Coronary artery (tissue), 2 donors: ENCODE measurements at regions not wholly inside any gene's neighbourhood (a gene's known extent, or its start where the extent isn't known, plus 50 kb on each side); places are given as distances from the start of the nearest gene placed in this dataset.
"Not testable (repeated sequence)": the region's sequence is repeated elsewhere in the genome, so short reads cannot be mapped to it uniquely, and the experiment has no call there.

ENCODE experiments used
- DNase-seq: peaks from one replicate; pipeline ENCODE4 v3.0.0-alpha.2; 2017; ENCODE audit warnings: low spot score
- H3K27ac ChIP-seq, 2 donors: fragments of 200-600 bp; sonication (generic); one replicate each; pipeline ENCODE4 v1.5.1; 2016 to 2019
- H3K4me3 ChIP-seq: fragments of 200-600 bp; sonication (generic); 2 replicates; pipeline ENCODE4 v1.5.1; 2016; ENCODE audit warnings: mild to moderate bottlenecking, moderate library complexity
- TF ChIP-seq, protein P1 (sequence below): fragments of 200-600 bp; sonication (generic); IDR thresholded peaks from one replicate; pipeline ENCODE4 v1.5.1; 2019; ENCODE audit warnings: antibody characterized with exemption

DNA sequence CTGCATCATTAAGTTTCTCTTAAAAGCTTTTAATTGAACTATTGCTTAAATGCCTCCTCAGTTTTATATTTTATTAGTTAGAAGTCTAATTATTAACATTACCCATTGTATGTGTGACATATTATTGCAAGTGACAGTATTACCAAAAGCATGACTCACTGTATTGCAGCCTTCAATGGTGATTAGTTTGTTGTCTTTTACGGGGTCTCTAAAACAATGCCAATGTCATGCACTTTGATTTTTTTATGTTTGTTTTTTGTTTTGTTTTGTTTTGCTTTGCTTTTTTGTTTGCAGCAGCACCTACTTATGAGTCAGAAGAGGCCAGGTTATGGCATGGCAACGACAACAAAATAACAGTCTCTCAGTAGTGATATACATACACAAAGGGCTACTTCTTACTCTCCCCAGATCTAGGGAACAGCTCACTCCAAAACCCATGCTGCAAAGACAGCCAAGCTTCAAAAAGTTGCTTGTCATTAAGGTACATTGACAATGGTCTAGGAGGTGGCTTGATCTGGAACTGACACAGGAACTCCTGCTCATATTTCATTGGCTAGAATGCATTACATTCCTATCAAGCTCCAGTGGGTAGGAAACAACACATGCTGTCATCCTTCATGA is 293.7 kb upstream of the POM121L12 start:
- Histone ChIP-seq H3K4me3 (no peak overlapping the region), H3K27ac (no peak overlapping the region)
- DNase-seq: no peak
- TF ChIP-seq, protein P1, sequence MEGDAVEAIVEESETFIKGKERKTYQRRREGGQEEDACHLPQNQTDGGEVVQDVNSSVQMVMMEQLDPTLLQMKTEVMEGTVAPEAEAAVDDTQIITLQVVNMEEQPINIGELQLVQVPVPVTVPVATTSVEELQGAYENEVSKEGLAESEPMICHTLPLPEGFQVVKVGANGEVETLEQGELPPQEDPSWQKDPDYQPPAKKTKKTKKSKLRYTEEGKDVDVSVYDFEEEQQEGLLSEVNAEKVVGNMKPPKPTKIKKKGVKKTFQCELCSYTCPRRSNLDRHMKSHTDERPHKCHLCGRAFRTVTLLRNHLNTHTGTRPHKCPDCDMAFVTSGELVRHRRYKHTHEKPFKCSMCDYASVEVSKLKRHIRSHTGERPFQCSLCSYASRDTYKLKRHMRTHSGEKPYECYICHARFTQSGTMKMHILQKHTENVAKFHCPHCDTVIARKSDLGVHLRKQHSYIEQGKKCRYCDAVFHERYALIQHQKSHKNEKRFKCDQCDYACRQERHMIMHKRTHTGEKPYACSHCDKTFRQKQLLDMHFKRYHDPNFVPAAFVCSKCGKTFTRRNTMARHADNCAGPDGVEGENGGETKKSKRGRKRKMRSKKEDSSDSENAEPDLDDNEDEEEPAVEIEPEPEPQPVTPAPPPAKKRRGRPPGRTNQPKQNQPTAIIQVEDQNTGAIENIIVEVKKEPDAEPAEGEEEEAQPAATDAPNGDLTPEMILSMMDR: no peak

DNA sequence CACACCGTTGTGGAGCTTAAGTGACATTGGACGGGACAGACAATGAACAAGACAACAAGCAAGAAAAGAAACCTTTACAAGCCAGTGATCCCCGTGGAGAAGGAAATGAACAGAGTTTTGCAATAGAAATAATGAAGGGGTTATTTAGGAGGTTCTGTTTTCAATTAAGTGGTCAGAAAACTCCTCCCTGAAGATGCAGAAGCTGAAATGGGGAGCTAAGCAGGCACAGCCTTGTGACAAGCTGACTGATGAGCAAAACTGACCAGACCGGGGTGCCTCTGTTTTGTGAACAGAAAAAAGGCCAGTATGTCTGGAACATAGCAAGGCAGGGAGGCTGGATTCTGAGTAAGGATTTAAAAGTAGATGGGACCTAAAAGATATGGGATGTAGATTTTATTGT is 299.8 kb upstream of the POM121L12 start:
- Histone ChIP-seq H3K4me3 (no peak overlapping the region), H3K27ac (no peak overlapping the region)
- TF ChIP-seq, protein P1: no peak
- no peak for DNase-seq

DNA sequence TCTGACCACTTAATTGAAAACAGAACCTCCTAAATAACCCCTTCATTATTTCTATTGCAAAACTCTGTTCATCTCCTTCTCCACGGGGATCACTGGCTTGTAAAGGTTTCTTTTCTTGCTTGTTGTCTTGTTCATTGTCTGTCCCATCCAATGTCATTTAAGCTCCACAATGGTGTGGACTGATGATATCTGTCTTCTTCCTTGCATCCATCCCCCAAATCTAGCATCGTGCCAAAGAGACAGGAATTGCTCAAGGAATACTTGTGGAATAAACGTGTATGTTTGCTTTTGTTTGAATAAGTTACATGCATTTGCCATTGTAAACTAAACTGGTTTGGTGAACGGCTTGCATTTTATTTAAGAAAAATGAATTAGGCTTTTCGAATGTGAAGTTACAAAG is 306.8 kb upstream of the POM121L12 start:
- not testable (repeated sequence) for H3K4me3 ChIP-seq, H3K27ac ChIP-seq, DNase-seq

DNA sequence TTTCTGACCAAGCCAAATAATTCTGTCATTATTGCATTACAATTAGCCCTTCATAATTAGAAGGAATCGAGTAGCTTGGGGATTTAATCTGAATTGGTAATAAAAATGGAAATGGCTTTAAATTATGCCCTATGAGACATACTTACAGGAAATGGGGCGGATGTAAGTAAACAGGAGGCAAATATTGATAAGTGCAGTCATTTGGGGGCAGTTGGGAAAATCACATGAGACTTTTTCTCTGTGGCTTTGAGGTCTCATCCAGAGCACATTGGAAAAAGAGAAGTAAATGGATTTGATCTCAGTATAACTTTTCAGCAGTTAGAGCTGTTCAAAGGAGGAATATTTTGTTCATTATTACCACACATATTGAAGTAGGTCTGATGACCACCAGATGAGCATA is 307.8 kb upstream of the POM121L12 start:
- TF ChIP-seq, protein P1: no peak
- no peak for DNase-seq
- Histone ChIP-seq H3K4me3 (no peak overlapping the region), H3K27ac (no peak overlapping the region)

DNA sequence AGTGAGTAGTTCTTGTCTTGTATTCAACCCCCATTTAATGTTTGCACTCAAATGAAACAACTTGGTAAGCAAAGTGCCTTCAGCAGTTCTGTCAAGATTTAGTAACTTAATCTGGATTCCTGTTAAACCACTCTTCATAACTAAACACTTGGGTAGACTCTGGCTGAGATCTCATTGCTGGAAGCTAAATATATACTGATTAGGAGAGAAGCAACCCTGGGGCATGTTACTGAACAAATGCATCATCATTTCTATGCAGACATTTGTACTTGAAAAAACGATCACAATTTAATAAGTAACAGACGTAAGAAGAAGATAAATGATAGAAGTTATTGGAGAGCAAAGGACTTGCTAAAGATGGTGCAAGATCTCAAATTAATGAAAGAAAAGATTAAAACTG is 308.4 kb upstream of the POM121L12 start:
- DNase-seq: no peak
- Histone ChIP-seq H3K4me3 (no peak overlapping the region), H3K27ac (no peak overlapping the region)
- TF ChIP-seq, protein P1: no peak

DNA sequence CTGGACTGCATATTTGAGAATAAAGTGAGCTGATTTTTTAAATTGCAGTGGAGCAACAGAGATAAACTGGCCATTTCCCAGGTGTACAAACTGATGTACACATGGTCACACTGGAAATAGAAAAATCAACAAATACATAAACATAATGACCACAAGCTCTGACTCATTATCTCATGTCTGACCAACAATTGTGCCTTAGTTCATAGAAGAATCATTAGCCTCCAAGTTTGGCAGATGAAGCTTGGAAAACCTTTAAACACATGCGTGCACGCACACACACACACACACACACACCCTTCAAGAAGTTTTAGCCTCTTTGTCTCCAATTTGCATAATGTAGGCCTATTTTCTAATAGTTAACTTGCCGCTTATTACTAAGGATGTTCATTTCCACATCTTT is 308.9 kb upstream of the POM121L12 start:
- TF ChIP-seq, protein P1: no peak
- Histone ChIP-seq H3K27ac (no peak overlapping the region), H3K4me3 (no peak overlapping the region)
- DNase-seq: no peak

DNA sequence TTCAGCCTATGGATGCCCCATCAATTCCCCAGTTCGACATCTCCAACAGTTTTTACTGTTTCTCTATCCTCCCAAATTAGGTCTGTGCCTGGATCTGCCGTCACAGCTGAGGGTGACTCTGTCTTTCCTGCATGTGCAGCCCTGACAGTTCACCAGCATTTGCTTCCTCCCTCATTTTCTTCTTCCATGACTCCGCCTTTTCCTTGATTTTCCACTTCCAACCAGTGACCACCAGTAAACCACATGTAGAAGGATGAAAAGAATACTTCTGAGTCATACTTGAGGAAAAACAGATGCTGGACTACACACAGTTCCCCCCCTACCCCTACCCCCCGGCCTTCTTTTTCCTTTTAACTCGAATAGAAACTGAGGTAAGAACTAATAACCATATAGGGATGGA is 311.8 kb upstream of the POM121L12 start:
- Histone ChIP-seq H3K27ac (no peak overlapping the region), H3K4me3 (no peak overlapping the region)
- no peak for DNase-seq
- TF ChIP-seq, protein P1: no peak

DNA sequence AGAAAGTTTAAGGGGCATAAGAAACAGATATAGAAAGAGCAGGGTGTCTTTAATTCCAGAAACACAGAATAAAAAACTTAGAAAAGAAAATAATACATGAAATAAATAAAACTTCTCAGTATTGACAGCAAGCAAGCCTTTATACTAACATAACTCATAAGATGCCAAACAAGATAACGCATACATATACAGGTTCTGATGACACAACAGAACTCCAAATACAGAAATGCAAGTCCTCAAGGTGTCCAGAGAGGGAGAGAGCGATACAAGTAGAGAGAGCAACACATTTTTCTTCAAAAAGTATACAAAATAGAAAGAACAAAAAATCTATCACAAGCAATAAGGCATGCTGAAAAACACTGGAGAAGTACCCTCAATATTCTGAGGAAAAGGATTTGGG is 314.6 kb upstream of the POM121L12 start:
- H3K27ac ChIP-seq: no peak overlapping the region
- no peak overlapping the region for H3K4me3 ChIP-seq
- TF ChIP-seq, protein P1: no peak
- no peak for DNase-seq
